Smooth muscle cell (in vitro differentiated cells): ENCODE measurements at regions not wholly inside any gene's neighbourhood (a gene's known extent, or its start where the extent isn't known, plus 50 kb on each side); places are given as distances from the start of the nearest gene placed in this dataset.
A peak's percentile ranks its signal among the peaks of the same experiment; 100 is the strongest.

Experiments
- DNase-seq: peaks from one replicate; lab custom pipeline; 2025; ENCODE audit not compliant: unreplicated experiment; lab: John Stamatoyannopoulos, UW
- H2AFZ ChIP-seq: fragments of 200-600 bp; sonication (generic); 2 replicates; pipeline ENCODE4 v1.6.0; 2016; ENCODE audit warnings: antibody characterized with exemption, low read depth, mild to moderate bottlenecking
- H3F3A ChIP-seq: fragments of 200-600 bp; sonication (generic); 2 replicates; pipeline ENCODE4 v1.6.0; 2017; ENCODE audit warnings: antibody characterized with exemption, low read depth
- H3K27ac ChIP-seq: fragments of 200-600 bp; sonication (generic); 2 replicates; pipeline ENCODE4 v1.5.1; 2016; ENCODE audit warnings: low read depth, mild to moderate bottlenecking
- H3K27me3 ChIP-seq: fragments of 200-600 bp; sonication (generic); 2 replicates; pipeline ENCODE4 v1.6.1; 2016; ENCODE audit warnings: low read depth, mild to moderate bottlenecking
- H3K36me3 ChIP-seq: fragments of 200-600 bp; sonication (generic); 2 replicates; pipeline ENCODE4 v1.5.1; 2016; ENCODE audit warnings: low read depth
- H3K4me1 ChIP-seq: fragments of 200-600 bp; sonication (generic); 2 replicates; pipeline ENCODE4 v1.5.1; 2016; ENCODE audit warnings: low read depth
- H3K4me2 ChIP-seq: fragments of 200-600 bp; sonication (generic); 2 replicates; pipeline ENCODE4 v1.6.0; 2016; ENCODE audit warnings: mild to moderate bottlenecking
- H3K4me3 ChIP-seq: fragments of 200-600 bp; sonication (generic); 2 replicates; pipeline ENCODE4 v1.5.1; 2016; ENCODE audit warnings: mild to moderate bottlenecking
- H3K79me2 ChIP-seq: fragments of 200-600 bp; sonication (generic); 2 replicates; pipeline ENCODE4 v1.6.0; 2016; ENCODE audit warnings: low read depth, mild to moderate bottlenecking
- H3K9ac ChIP-seq: fragments of 200-600 bp; sonication (generic); 2 replicates; pipeline ENCODE4 v1.6.0; 2016; ENCODE audit warnings: low read depth
- H3K9me3 ChIP-seq: fragments of 200-600 bp; sonication (generic); replicated peaks from 2 replicates; pipeline ENCODE4 v1.5.1; 2016; ENCODE audit warnings: low read depth
- H4K20me1 ChIP-seq: fragments of 200-600 bp; sonication (generic); 2 replicates; pipeline ENCODE4 v1.6.0; 2016; ENCODE audit warnings: low read depth
- CTCF ChIP-seq: fragments of 200-600 bp; sonication (generic); IDR thresholded peaks from 2 replicates; pipeline ENCODE4 v1.5.1; 2017; ENCODE audit warnings: borderline replicate concordance, mild to moderate bottlenecking, antibody characterized with exemption; ENCODE audit not compliant: insufficient read depth, poor library complexity, severe bottlenecking
- WGBS: methylation state at CpG from one replicate; pipeline ENCODE4 v1.1.7; 2016; ENCODE audit warnings: low lambda C conversion rate; 5-methylcytosine and 5-hydroxymethylcytosine counted together

- Histone ChIP-seq H3K9me3 (no peaks in the 10 kb centered on the region), H3K27ac (peak overlapping the region; percentile 92), H3K36me3 (no peaks in the 10 kb centered on the region), H3K27me3 (no peaks in the 10 kb centered on the region), H3F3A (peaks cover 24% of the 10 kb centered on the region), H4K20me1 (no peaks in the 10 kb centered on the region), H3K9ac (no peak overlapping the region), H3K4me2 (peak overlapping the region; percentile 71), H2AFZ (no peak overlapping the region), H3K4me1 (no peaks in the 10 kb centered on the region), H3K79me2 (no peaks in the 10 kb centered on the region), H3K4me3 (no peak overlapping the region)
- no peak for DNase-seq
- 76% methylated on average over 4 of the region's 4 CpGs for WGBS
- TF ChIP-seq CTCF, result no peak
These were observed 78.7 kb upstream of the TSPAN2 start for GRCh38 chr1:115168026-115168425.

DNA sequence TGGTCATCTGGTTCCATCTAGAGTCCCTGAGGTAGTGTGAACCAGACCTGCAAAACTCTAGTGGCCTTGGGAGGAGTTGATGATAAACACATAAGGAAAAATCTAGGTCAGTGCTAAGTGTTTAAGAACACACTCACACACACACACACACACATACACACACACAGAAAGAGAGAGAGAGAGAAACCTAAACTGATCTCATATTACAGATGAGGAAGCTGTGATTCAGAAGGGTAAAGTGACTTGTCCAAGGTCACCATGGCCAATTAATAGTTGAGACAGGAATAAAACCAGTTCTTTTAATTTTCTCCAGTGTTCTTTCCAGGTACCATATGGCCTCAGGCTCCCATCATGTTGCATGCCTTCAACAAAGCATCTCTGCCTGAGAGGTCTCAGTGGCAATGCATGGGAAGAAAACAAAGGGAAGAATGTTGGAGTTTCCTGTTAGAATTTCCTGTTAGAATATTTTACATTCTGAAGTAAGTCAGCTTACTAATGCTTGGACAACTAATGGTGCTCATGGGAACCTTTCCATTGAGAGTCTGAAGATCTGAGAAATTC is 77.3 kb upstream of the TSPAN2 start:
- no peaks in the 10 kb centered on the region for H3K36me3 ChIP-seq

GRCh38 chr1:115165776-115166175 is 76.5 kb upstream of the TSPAN2 start:
- Histone ChIP-seq H3F3A (peaks cover 22% of the 10 kb centered on the region), H3K79me2 (no peaks in the 10 kb centered on the region), H2AFZ (no peak overlapping the region), H3K27ac (no peak overlapping the region), H3K4me1 (no peaks in the 10 kb centered on the region), H3K9ac (no peak overlapping the region), H3K4me2 (no peak overlapping the region), H3K9me3 (no peaks in the 10 kb centered on the region), H3K36me3 (no peaks in the 10 kb centered on the region), H3K4me3 (no peak overlapping the region), H3K27me3 (no peaks in the 10 kb centered on the region), H4K20me1 (no peaks in the 10 kb centered on the region)
- DNase-seq, result no peak
- no peak for TF ChIP-seq CTCF

More for the DNA sequence above, 77.3 kb upstream of the TSPAN2 start:
- Histone ChIP-seq H3K79me2 (no peaks in the 10 kb centered on the region), H4K20me1 (no peaks in the 10 kb centered on the region), H3K4me2 (no peak overlapping the region), H2AFZ (no peak overlapping the region), H3K9me3 (no peaks in the 10 kb centered on the region), H3K9ac (no peak overlapping the region), H3K4me1 (no peaks in the 10 kb centered on the region), H3K27me3 (no peaks in the 10 kb centered on the region), H3K27ac (no peak overlapping the region), H3F3A (peaks cover 24% of the 10 kb centered on the region), H3K4me3 (no peak overlapping the region)
- no peak for DNase-seq
- TF ChIP-seq CTCF, result no peak

DNA sequence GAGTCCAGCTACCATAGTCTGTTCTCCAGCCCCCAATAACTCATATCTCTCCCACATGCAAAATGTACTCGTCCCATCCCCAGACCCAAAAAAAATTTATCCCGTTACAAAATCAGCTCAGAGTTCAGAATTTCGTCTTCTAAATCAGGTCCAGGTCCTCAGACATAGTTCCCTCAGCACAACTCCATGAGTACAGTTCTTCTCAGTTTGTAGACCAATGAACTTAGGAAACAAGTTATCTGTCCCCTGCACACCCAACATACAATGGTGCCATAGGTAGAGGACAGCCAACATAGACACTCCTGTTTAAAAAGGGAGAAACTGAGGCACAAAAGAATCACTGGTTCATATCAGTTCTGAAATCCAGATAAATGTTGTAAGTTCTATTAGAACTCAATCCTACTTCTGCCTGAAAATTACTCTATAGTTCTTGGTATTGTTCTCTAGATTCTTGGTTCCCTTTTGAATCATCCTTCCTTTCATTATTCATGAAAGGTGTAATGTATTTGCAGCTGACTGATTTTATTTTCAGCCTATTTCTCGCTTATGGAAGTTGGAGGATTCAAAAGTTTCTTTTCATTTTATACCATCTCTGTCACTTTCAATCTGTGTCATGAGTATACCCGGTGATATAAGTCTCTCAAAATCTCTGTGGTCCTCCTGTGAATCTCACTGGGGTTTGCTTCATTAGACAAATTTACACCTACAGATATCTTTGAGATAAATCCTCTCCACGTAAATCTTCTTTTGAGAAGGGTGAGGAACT is 75.8 kb upstream of the TSPAN2 start:
- no peaks in the 10 kb centered on the region for H3K4me1 ChIP-seq
- 93% methylated on average over 6 of the region's 6 CpGs for WGBS

More for the DNA sequence above, 75.8 kb upstream of the TSPAN2 start:
- no peak for TF ChIP-seq CTCF
- no peaks in the 10 kb centered on the region for H4K20me1 ChIP-seq
- peaks cover 15% of the 10 kb centered on the region for H3F3A ChIP-seq
- H3K9ac ChIP-seq, result no peak overlapping the region
- H2AFZ ChIP-seq, result no peak overlapping the region
- no peak overlapping the region for H3K27ac ChIP-seq
- DNase-seq, result no peak
- H3K79me2 ChIP-seq, result no peaks in the 10 kb centered on the region
- no peak overlapping the region for H3K4me2 ChIP-seq
- H3K36me3 ChIP-seq, result no peaks in the 10 kb centered on the region
- no peak overlapping the region for H3K4me3 ChIP-seq
- no peaks in the 10 kb centered on the region for H3K27me3 ChIP-seq
- H3K9me3 ChIP-seq, result no peaks in the 10 kb centered on the region
